COLO668 (cell line): ENCODE measurements at regions not wholly inside any gene's neighbourhood (a gene's known extent, or its start where the extent isn't known, plus 50 kb on each side); places are given as distances from the start of the nearest gene placed in this dataset.
"Not testable (repeated sequence)": the region's sequence is repeated elsewhere in the genome, so short reads cannot be mapped to it uniquely, and the experiment has no call there.

Source experiments
- DNase-seq: peaks from one replicate; lab custom pipeline; 2025; ENCODE audit not compliant: unreplicated experiment; lab: John Stamatoyannopoulos, UW

DNA sequence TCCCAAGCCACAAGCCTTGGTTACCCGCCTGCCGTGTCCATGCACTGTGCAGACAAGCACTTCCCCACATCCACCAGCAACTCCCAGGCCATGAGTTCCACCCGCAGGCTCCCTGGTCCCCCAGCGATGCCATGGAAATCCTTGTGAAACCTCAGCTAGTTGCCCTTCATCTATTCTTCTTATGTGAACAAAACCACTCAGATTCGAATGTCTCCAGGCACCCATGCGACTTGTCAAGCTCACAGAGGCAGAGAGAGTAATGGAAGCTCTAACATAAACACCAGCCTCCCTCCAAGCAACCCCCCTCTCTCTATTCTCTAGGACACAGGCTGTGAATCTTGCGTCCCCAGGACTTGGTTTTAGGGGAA, 182.6 kb downstream of the C16orf95 start:
- no peak for DNase-seq

DNA sequence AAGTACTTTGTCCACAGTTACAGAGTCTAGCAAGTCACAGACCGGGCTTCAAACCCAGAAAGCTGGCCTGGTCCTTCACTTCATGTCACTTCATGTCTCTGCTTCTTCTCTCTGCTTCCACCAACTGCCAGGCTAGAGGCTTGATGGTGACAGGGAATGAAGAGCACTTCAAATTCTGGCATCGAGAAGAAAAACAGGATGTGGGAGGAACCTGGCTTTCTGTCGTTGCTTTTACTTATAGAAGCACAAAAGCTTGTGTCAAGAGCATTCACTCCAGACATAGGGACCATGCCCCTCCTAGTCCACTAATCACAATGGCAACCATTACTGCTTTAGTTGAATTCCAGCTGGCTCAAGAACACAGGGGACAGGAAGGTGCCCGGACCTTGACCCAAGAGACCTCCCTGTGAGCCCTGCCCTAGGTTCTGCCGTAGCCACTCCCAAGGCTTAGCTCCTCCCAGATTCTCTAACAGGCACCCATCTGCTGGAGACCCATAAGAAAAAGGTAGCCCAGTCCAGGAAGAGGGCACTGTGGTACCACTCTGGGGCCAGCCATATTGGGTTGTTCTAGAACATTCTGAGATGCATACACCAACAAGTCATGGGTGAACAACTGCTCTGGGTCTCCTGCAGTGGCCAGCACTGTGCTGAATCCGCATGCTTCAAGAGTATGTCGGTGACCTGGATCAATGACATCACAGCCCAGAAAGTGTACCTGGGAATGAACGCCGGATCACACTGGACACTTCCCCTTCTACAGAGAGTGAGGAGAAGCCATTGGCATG, 181.8 kb downstream of the C16orf95 start:
- DNase-seq, result no peak

DNA sequence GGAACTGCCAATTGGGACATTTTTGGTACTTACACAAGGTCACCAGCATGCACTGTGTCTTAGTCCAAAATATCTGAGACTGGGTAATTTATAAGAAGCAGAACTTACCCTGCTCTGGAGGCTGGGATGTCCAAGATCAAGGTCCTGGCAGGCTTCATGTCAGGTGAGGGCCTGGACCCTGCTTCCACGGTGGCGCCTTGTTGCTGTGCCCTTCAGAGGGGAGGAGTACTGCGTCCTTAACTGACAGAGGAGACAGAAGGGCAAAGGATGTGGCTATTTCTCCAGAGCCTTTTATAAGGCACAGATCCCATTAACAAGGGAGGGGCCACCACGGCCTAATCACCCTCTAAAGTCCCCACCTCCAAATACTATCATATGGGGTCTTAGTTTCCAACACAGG, 178.9 kb downstream of the C16orf95 start:
- no peak for DNase-seq

DNA sequence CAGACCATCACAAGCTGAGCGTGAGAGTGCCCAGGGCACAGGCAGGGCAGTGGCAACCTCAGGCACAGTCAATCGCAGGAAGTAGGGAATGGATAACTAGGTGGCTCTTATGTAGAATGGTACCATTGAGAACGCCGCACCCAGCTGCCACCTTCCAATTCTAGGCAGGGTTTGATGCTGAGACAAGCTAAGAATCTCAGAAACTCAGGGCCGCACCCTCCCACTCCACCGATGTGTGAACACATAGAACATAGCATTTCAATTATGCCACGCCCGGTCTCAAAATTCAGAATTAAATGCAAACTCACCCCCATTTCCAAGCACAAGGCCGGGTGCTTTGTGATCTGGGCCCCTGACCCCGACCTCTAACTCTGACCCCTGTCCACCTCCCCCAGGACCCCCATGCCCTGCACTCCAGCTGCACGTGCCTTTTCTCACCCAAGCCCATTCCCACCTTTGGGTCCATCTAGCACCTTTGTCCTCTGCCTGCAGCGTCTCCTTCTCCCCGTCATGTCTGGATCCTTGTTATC, 178.4 kb downstream of the C16orf95 start:
- no peak for DNase-seq

DNA sequence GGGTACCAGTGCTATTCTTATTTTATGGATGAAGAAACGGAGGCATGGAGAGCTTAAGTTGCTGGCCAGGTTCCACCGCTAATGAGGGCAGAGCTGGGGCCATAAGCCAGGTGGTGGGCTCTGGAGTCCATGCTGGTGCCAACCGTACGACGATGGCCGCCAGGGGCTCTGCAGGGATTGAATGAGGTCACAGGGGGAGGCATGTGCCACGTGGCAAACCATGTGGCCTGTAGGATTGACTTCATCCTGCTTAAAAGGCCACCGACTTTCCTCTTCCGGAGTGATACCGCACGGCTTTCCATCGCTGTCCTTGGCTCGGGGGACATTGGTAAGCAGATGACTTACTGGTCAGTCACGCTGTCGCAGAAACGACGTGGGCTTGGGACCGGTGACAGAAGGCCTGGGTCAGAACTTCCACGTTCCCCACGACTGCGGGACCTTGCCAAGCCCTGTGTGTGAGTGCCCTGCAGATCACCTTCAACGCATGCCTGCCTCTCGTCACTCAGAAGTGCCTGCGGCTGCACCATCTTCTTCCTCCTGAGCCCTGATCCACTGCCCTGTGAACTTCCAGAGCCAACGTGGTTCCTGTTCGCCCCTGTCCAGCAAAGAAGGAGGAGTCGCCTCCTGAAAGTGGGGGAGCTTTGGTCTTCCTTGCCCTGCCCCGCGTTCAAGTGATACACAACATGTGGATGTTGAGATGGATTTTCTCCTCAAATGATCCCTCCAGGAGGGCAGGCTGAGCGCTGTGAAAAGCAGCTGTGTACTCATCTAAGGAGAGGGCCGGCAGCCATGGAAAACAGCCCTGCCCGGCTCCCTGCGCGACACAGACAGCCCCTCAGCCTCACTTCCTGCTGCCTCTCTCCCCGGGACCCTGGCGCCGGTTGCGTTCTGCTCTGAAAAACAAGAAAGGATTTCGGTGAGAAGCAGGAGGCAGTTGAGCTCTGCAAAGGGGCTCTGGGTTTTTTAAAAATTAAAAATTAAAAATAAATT, 176.7 kb downstream of the C16orf95 start:
- DNase-seq, result no peak

DNA sequence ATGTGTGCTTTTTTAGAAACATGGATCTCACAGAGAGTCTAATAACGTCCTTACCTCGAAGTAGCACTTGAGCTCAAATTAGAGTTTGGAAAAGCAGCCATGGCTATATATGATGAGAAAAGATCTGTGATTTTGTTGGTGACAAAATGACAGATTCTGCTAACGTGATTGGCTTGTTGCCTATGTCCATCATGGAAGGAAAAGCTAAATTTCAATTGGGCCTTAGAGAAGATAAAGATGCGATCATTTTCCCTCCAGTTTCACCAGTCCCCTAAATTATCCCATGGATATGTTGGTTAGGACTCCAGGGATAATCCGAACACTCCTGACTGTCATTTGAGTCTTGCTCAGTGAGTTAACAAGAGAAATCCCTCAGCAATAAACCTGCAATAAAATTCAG, 175.8 kb downstream of the C16orf95 start:
- DNase-seq, result no peak

DNA sequence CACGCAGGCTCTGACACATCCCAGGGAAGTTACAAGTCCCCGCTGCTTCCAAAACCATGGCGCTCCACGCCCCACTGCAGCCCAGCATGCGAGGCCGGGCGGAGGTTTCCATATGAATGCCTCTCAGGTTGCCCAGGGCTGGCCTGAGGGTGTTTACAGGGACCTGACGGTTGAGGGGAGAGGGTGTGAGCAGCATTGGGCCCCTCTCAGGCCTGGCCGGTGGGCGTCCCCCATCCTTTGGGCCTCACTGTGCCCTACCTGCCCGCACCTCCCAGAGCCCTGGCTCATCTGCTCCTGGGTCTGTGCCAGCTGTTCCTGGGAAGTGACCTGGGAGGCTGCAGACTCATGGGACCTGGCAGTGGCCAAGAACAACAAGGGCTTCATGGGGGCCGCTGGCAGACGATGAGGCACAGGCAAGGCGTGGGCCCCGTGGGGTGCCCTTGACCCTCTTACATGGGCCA, 173.5 kb downstream of the C16orf95 start:
- no peak for DNase-seq

DNA sequence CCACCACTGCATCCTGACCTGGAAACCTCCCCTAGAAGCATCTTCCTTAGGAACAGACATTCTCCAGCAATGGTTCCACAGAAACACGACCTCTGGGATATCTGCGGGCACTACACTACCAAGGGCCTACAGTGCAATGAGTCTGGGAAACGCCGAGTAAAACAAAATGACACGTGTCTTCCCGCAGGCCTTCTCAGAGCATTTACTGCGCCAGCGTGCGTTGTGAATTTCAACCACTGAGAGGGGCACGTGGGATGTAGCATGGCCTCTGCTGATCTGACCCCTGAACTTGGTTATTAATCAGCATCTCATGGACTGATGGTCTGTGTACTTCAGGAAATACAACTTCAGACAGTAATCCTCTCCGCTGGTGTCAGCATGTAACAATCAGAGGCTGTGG, 173.0 kb downstream of the C16orf95 start:
- no peak for DNase-seq

DNA sequence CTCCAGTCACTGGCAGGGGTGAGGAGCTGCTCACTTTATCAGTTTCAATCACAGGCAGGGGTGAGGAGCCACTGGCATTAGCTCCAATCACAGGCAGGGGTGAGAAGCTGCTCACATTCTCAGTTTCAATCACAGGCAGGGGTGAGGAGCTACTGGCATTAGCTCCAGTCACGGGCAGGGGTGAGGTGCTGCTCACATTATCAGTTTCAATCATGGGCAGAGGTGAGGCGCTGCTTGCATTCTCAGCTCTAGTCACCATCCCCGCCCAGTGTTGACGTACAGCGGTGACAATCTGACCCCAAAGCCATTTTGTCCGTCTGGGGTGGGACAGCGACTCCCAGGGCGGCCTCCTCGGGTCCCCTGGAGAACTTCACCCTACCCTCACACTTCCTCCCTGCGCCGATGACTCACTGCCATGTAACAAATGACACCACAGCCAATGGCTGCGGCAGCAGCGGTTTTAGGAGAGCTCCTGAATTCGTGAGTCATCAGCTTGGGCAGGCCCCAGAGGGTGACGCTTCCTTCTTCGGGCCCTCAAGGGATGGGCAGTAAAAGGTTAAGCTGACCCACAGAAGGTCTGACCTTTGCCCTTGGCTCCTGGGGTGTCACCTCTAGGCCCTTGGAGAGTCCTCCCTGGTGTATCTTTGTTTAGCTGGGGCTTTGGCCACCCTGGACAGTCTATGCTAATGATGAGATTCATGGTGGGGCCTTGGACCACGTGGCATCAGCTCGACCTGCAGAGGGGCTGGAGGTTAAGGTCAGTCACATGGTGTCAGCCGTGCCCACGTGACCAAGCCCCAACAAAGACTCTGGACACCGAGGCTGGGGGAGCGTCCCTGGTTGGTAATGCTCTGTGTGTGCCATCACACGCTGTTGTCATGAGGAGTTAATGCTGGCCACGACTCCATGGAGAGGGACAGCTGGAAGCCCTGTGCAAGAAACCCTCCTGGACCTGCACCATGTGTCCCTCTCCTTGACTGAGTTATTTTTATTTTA, 171.7 kb downstream of the C16orf95 start:
- no peak for DNase-seq

DNA sequence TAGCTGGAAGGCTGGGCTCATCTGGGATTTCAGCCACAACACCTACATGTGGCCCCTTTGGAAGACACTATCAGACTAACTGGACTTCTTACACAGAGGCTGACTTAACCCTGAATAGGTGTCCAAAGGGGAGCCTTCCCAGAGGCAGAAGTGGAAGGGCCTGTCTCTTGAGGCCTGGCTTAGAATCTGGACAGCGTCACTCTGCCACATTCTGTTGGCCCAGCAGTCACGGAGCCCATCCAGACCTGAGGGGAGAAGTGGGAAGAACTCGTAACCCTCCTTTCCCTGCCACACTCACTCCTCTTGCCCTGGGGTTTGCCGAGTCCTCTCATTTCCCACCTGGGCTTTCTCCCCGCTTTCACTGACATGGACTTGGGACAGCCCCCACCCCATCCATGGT, 170.5 kb downstream of the C16orf95 start:
- no peak for DNase-seq

DNA sequence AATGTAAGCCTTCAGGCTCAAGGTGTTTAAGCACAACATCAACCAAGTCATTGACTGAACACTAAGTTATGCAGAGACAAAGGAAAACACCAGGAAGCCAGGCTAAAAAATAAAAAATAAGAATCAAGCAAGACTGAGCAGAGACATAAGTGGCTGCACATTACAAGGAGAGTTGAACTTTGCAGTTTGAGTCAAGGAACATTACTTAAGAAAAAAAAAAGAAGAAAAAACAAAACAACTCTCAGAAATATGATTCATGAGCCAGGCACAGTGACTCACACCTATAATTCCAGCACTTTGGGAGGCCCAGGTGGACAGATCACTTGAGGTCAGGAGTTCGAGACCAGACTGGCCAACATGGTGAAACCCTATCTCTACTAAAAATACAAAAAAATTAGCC, 168.1 kb downstream of the C16orf95 start:
- no peak for DNase-seq

DNA sequence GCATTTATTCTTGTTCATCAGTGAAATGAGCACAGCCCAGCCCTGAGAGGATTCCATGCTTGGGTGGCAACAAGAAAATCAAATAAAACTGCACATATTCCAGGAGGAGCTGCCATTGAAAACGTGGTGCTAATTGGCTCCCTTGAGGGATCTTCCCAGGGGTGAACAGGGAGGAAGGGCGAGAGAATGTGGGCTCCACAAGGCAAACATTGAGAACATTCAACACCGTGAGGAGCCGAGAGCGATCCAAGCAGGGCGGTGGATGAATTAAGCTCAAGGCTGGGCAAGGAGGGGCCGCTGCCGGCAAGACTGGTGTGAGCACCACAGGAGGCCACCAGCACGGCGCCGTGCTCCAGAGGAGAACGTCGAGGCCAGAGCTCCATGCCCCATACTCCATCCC, 166.9 kb downstream of the C16orf95 start:
- no peak for DNase-seq

DNA sequence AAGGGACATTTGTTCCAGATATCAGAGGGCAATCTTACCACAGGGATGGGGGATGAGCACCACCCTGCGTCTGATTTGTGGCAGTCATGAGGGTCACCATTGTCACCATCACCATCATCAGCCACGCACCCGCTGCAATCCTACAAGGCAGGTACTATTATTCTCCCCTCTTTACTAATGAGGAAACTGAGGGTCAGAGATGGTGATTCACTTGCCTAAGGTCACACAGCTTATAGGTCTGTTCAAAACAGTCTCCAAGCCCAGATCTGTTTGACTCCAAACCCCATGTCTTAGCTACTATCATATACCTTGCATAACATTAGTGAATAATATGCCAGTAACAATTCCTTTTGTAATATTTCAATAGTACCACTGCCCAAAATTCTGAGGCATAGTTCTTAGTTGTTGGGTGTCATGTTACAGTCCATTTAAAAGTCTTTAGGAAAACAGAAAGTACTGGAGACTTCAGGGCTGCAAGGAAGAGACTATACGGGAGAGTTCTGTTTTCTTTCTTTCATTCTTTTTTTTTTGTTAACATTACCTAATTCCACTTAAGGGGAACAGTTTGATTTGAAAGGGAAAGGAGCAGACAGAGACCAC, 166.4 kb downstream of the C16orf95 start:
- no peak for DNase-seq

DNA sequence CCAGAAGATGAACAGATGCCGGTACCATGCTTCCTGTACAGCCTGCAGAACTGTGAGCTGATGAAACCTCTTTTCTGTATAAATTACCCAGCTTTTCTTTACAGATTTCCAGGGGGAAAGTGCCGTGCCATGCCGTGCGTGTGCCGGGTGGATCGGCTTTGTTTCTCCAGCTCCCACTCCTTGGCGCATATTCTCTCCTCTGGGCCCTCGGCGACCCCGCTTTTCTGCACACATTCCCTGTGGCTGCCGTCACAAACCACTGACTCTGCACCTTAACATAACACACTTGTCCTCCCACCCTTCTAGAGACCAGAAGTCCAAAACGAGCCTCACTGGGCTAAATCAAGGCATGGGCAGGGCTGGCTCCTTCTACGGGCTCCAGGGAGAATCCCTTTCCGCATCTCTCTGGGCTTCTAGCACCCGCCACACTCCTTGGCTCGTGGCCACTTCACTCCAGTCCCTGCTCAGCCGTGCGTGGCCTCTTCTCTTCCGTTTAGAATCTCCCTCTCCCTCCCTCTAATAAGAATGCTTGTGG, 164.9 kb downstream of the C16orf95 start:
- DNase-seq, result no peak

DNA sequence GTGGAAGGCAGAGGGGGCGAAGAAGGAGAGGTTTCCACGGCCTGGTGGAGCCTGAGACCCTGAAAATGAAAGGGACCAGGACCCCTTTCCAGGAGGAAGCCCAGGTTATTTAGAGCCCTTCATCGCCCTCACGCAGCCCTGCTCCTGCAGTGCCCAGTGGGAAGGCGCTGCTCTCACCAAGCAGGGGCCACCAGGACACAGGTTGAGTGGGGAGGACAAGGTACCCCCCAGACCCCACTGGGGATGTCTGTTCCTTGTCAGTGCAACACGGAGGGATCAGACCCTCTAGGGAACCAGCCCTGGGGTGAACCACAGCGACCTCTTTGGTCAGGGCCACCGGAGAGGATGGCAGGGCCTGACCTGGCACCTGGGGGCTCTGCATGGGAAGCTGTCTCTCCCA, 163.9 kb downstream of the C16orf95 start:
- no peak for DNase-seq

DNA sequence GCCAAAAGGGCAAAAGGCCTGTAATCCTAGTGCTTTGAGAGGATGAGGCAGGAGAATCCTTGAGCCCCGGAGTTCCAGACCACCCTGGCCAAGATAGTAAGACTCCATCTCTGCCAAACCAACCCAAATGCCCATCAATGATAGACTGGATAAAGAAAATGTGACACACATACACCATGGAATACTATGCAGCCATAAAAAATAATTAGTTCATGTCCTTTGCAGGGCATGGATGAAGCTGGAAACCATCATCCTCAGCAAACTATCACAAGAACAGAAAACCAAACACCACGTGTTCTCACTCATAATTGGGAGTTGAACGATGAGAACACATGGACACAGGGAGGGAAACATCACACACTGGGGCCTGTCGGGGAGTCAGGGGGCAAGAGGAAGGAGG, 161.9 kb downstream of the C16orf95 start:
- DNase-seq, result not testable (repeated sequence)

DNA sequence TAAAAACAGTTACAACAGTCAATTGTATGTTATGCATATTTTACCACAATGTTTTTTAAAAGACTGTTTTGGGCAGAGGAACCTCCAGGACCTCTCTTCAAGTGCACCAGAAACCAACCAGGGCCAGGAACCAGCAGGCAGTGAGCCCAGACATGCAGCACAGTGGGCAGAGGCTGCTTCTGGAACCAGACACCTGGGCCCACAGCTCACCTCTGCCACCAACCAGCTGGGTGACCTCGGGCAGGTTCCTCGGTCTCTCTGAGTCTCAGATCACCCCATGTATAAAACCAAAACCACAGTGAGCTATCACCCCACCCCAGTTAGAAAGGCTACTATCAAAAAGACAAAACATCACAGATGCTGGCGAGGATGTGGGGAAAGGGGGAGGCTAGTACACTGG, 161.0 kb downstream of the C16orf95 start:
- no peak for DNase-seq

DNA sequence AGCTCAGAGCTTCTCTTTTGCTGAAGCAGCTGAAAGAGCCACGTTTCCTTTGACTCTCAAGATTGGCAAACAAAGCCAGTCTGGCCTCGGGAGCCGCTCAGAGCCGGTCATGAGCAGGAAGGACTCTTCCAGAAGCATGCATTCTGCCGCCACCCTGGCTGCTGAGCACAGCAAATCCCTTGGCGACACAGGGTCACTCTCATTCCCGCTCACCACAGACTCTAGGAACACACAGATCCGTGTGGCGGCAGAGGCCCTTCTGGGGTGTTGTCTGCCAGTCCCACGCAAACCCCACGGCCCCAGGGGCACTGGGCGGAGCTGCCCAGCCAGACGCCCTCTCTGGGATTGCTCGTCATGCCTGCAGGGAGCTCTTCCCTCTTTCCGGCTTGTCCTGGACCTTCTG, 157.0 kb downstream of the C16orf95 start:
- DNase-seq, result no peak

DNA sequence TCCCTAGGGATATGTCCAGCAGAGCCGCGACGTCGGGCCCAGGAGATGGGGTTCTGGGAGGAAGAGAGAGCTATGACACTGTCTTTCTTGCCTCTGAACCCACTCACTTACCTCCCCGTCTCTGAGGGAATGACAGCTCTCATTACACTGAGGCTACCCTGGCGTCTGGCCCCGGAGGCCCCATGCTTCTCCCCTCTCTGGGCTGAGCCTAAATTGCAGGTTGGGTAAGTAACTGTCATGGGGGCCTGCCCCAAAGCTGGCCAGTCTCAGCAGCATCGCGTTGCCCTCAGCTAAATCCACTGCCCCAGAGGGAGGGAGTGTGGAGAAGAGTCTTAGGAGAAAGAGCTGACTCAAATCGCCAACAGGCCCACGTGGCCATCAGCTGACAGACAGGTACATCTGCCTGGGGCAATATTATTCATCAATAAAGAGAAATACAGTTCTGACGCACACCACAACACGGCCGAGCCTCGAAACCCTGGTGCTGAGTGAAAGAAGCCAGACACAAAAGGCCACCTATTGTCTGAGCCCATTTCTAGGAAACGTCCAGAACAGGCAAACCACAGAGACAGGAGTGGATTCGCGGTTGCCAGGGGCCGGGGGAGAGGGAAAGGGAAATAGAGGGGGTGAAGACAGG, 156.4 kb downstream of the C16orf95 start:
- no peak for DNase-seq
